Mucosa of rectum (tissue), 2 donors: ENCODE measurements at regions not wholly inside any gene's neighbourhood (a gene's known extent, or its start where the extent isn't known, plus 50 kb on each side); places are given as distances from the start of the nearest gene placed in this dataset.

Experiments
- H3K27ac ChIP-seq, 2 donors: one replicate each; pipeline ENCODE4 v1.7.0; 2013; ENCODE audit warnings: inconsistent platforms in 2 of 2, low read depth in 2 of 2, low read length in 2 of 2
- H3K27me3 ChIP-seq, 2 donors: one replicate each; pipeline ENCODE4 v1.7.0; 2013; ENCODE audit warnings: low read length in 2 of 2; ENCODE audit not compliant: control insufficient read depth in 2 of 2, insufficient read depth in 2 of 2
- H3K36me3 ChIP-seq, 2 donors: one replicate each; pipeline ENCODE4 v1.7.0; 2013; ENCODE audit warnings: low read length in 2 of 2; ENCODE audit not compliant: control insufficient read depth in 2 of 2, insufficient read depth in 2 of 2
- H3K4me1 ChIP-seq, 2 donors: one replicate each; pipeline ENCODE4 v1.7.0; 2013; ENCODE audit warnings: low read length in 2 of 2, mild to moderate bottlenecking in 1 of 2; ENCODE audit not compliant: control insufficient read depth in 2 of 2, insufficient read depth in 2 of 2
- H3K4me3 ChIP-seq, 2 donors: one replicate each; pipeline ENCODE4 v1.7.0; 2013; ENCODE audit warnings: low read length in 2 of 2
- H3K9ac ChIP-seq, 2 donors: one replicate each; pipeline ENCODE4 v1.7.0; 2013; ENCODE audit warnings: low read length in 2 of 2, low read depth in 1 of 2, mild to moderate bottlenecking in 1 of 2
- H3K9me3 ChIP-seq, 2 donors: one replicate each; pipeline ENCODE4 v1.7.0; 2013; ENCODE audit warnings: low read length in 2 of 2; ENCODE audit not compliant: control insufficient read depth in 2 of 2
- donor health status: healthy.
- donor health status: Normal muscosa, but diverticular disease.

- Histone ChIP-seq H3K36me3 (no peaks in the 10 kb centered on the region), H3K4me3 (no peak overlapping the region), H3K4me1 (no peaks in the 10 kb centered on the region), H3K27ac (no peak overlapping the region), H3K9me3 (no peaks in the 10 kb centered on the region), H3K9ac (no peak overlapping the region), H3K27me3 (no peaks in the 10 kb centered on the region)
Measured at GRCh38 chr3:24886501-24886900, 391.9 kb upstream of the THRB start.

- no peaks in the 10 kb centered on the region for H3K36me3 ChIP-seq
- no peaks in the 10 kb centered on the region for H3K27me3 ChIP-seq
- H3K4me3 ChIP-seq, result no peak overlapping the region
- no peak overlapping the region for H3K9ac ChIP-seq
- H3K9me3 ChIP-seq, result no peaks in the 10 kb centered on the region
- H3K27ac ChIP-seq, result no peak overlapping the region
- H3K4me1 ChIP-seq, result no peaks in the 10 kb centered on the region
Measured at GRCh38 chr3:24890012-24890411, 395.4 kb upstream of the THRB start.

DNA sequence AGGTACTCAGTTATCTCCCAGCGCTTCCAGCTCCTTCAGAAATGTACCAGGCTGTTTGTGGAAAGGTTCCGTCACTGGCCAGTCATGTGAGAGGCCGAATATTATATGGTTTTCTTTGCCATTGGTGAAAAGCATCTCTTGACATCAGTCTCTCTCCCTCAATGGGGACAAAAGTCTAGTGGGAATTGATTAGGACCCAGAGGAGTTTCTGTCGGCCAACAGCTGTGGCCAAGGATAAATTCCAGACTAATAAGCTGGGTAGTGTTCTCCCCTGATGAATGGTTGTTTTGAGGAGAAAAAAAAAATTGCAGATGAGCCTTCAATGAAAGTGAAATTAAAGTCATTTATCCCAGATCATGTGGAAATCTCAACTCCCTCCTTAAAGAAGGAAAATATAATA, 404.7 kb upstream of the THRB start:
- no peak overlapping the region for H3K9ac ChIP-seq
- no peaks in the 10 kb centered on the region for H3K4me1 ChIP-seq
- no peak overlapping the region for H3K4me3 ChIP-seq
- no peaks in the 10 kb centered on the region for H3K27me3 ChIP-seq
- no peak overlapping the region for H3K27ac ChIP-seq
- H3K36me3 ChIP-seq, result no peaks in the 10 kb centered on the region
- no peaks in the 10 kb centered on the region for H3K9me3 ChIP-seq

DNA sequence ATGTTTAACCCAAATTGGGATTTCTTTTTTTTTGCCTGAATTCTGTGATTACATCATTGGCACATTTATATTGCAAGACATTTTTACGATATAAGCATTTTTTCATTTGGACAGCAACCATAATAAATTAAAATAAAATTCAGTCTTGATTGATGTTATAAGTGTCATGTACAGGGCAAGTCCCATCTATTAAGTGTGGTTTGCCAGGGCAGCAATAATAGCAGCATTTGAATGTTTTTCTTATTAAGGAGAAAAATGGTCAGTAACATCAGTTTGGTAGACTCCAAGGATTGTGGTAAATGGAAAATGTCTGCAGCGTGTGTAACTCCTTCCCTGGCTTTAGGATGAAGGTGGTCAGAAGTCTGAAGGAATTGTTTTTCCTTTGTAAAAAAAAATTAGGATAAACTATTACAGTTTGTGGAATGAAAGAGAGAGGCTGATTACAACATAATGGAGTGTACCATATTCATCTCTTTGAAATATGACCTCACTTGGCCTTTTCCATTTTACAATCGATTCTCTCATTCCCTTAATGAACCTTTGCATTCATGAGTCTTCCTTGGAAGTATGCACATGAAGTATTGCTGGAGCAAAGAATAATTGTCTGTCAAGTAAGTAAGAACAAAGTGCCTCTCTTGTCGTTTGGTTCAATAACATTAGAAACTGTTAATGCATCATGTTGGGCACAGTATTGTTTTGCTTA, 405.4 kb upstream of the THRB start:
- Histone ChIP-seq H3K27me3 (no peaks in the 10 kb centered on the region), H3K9me3 (no peaks in the 10 kb centered on the region), H3K4me3 (no peak overlapping the region), H3K36me3 (no peaks in the 10 kb centered on the region), H3K27ac (no peak overlapping the region), H3K4me1 (no peaks in the 10 kb centered on the region), H3K9ac (no peak overlapping the region)

- Histone ChIP-seq H3K4me3 (no peak overlapping the region), H3K27ac (no peak overlapping the region), H3K36me3 (no peaks in the 10 kb centered on the region), H3K9me3 (no peaks in the 10 kb centered on the region), H3K4me1 (no peaks in the 10 kb centered on the region), H3K9ac (no peak overlapping the region), H3K27me3 (no peaks in the 10 kb centered on the region)
Measured at GRCh38 chr3:24905266-24905665, 410.6 kb upstream of the THRB start.

DNA sequence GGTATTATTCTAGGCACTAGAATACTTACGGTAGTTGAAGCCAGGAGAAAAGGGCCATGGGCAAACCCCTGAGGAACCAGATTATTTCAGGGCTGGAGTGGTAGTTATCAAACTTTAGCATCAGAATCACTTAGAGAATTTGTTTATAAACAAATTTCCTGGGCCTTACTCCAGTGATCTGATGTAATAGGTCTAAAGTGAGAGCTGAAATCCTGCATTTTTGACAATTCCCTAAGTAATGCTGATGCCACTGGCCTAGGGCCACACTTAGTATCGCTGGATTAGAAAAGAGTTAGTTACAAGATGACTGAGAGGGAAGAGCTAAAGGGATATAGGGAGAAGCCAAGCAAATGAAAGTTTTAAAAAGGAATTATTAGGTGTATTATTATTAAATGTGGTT, 412.5 kb upstream of the THRB start:
- Histone ChIP-seq H3K4me3 (no peak overlapping the region), H3K9ac (no peak overlapping the region), H3K9me3 (no peaks in the 10 kb centered on the region)

GRCh38 chr3:24911076-24911475, 416.4 kb upstream of the THRB start:
- no peak overlapping the region for H3K27ac ChIP-seq
- H3K27me3 ChIP-seq, result no peaks in the 10 kb centered on the region
- no peaks in the 10 kb centered on the region for H3K36me3 ChIP-seq
- H3K9ac ChIP-seq, result no peak overlapping the region
- H3K4me3 ChIP-seq, result no peak overlapping the region
- no peaks in the 10 kb centered on the region for H3K4me1 ChIP-seq
- no peaks in the 10 kb centered on the region for H3K9me3 ChIP-seq

More for the DNA sequence above, 412.5 kb upstream of the THRB start:
- no peaks in the 10 kb centered on the region for H3K4me1 ChIP-seq
- no peak overlapping the region for H3K27ac ChIP-seq
- no peaks in the 10 kb centered on the region for H3K27me3 ChIP-seq
- no peaks in the 10 kb centered on the region for H3K36me3 ChIP-seq

DNA sequence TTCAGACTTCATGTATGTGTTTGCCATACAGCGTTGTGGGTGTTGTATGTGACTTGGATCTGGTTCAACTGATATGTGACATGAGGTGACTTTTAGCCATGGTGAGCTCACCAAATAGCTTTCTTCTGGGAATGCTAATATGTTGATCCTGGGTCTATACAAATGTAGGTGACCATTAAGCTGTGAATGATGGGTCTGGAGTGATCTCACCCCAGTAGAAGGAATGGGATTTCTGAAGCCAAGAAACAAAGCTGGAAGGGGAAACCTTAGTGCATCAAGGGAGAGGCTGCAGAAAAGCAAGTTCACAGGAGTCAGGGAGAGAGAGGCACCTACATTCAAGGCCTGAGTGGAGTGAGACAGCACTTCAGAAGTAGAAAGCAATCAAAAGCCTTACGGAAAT, 421.0 kb upstream of the THRB start:
- Histone ChIP-seq H3K4me1 (no peaks in the 10 kb centered on the region), H3K27me3 (no peaks in the 10 kb centered on the region), H3K36me3 (no peaks in the 10 kb centered on the region), H3K27ac (no peak overlapping the region), H3K9me3 (no peaks in the 10 kb centered on the region), H3K9ac (no peak overlapping the region), H3K4me3 (no peak overlapping the region)

DNA sequence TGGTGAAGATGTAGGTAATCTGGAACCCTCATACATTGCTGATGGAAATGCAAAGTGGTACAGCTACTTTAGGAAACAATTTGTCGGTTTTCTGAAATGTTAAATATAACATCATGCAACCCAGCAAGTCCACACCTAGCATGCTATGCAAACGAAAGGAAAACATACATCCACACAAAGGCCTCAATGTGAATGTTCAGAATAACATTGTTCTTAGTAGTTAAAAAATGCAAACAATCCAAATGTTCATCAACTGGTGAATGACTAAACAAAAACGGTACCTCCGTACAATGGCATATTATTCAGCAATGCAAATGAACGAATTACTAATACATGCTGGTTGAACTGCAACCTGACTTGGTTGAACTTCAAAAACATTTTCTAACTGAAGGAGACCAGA, 423.3 kb upstream of the THRB start:
- Histone ChIP-seq H3K4me3 (no peak overlapping the region), H3K4me1 (no peaks in the 10 kb centered on the region), H3K9ac (no peak overlapping the region), H3K27me3 (no peaks in the 10 kb centered on the region), H3K36me3 (no peaks in the 10 kb centered on the region), H3K27ac (no peak overlapping the region), H3K9me3 (no peaks in the 10 kb centered on the region)

DNA sequence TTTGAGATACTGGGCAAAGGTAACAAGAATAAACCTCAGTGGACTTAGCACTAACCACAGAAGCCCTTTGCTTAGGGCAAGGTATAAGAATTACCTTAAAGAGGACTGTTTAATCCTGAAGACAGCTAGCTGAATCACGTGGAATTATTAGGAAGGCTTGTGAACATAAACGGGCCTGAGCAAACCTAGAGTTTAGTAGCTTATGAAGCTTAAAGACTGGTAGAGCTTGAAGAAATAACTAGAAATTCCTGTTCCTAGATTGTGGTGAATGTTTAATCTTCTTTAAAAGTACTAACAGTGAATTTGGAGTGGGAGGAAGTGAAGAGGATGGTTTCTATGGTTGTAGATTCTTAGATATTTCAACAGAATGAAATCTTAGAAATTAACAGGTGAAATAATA, 428.9 kb upstream of the THRB start:
- H3K4me3 ChIP-seq, result no peak overlapping the region
- H3K27ac ChIP-seq, result no peak overlapping the region
- H3K9me3 ChIP-seq, result no peaks in the 10 kb centered on the region

GRCh38 chr3:24929521-24929920, 434.9 kb upstream of the THRB start:
- no peak overlapping the region for H3K4me3 ChIP-seq
- no peaks in the 10 kb centered on the region for H3K27me3 ChIP-seq
- H3K36me3 ChIP-seq, result no peaks in the 10 kb centered on the region
- H3K27ac ChIP-seq, result no peak overlapping the region
- H3K9me3 ChIP-seq, result no peaks in the 10 kb centered on the region
- no peak overlapping the region for H3K9ac ChIP-seq
- H3K4me1 ChIP-seq, result no peaks in the 10 kb centered on the region

More for the DNA sequence above, 428.9 kb upstream of the THRB start:
- Histone ChIP-seq H3K4me1 (no peaks in the 10 kb centered on the region), H3K27me3 (no peaks in the 10 kb centered on the region), H3K36me3 (no peaks in the 10 kb centered on the region), H3K9ac (no peak overlapping the region)
